GM12878 (cell line): ENCODE measurements at regions not wholly inside any gene's neighbourhood (a gene's known extent, or its start where the extent isn't known, plus 50 kb on each side); places are given as distances from the start of the nearest gene placed in this dataset.

Experiments
- ATAC-seq: fragments of 200-7000 bp; cut with Tn5 transposase; 3 replicates; pipeline ENCODE4 v1.9.1; 2020; ENCODE audit warnings: mild to moderate bottlenecking, moderate library complexity
- BruUV-seq: library from RNA; stranded (reverse); fragments of 400-500 nt; replicated peaks from 2 replicates; lab custom pipeline; 2021; lab: Mats Ljungman, UMichigan
- CTCF ChIA-PET: fragments of 300-600 bp; sonication (Branson Sonifier 250); formaldehyde crosslinking; extraction: SDS; loops from one replicate; lab custom pipeline; 2021; ENCODE audit warnings: inconsistent platforms; lab: Yijun Ruan, JAX
- POLR2A ChIA-PET: fragments of 350-600 bp; formaldehyde crosslinking; extraction: SDS; loops from one replicate; lab custom pipeline; 2021; ENCODE audit warnings: inconsistent platforms; lab: Charles Lee
- RAD21 ChIA-PET: fragments of 300-600 bp; sonication (Branson Sonifier 250); formaldehyde crosslinking; loops from one replicate; lab custom pipeline; 2023; ENCODE audit warnings: antibody characterized with exemption; ENCODE audit not compliant: unreplicated experiment; lab: Charles Lee
- SMC1A ChIA-PET: fragments of 300-600 bp; sonication (Branson Sonifier 250); formaldehyde crosslinking; loops from one replicate; lab custom pipeline; 2023; ENCODE audit not compliant: unreplicated experiment, uncharacterized antibody; lab: Charles Lee
- DNase-seq: peaks from one replicate; pipeline ENCODE4 v3.0.0-alpha.2; 2011; ENCODE audit warnings: low read depth, low spot score
- FAIRE-seq: peaks from 3 replicates; lab custom pipeline; 2011; peaks lifted over from hg19 to GRCh38; lab: Jason Lieb, UNC
- H2AFZ ChIP-seq: 2 replicates; pipeline ENCODE4 v1.6.0; 2011; ENCODE audit warnings: low read depth, low read length, control low read depth; ENCODE audit not compliant: control insufficient read depth
- H3K27ac ChIP-seq: 2 replicates; pipeline ENCODE4 v1.5.1; 2011; ENCODE audit warnings: control low read depth; ENCODE audit not compliant: control insufficient read depth, insufficient read depth
- H3K27me3 ChIP-seq, 2 experiments: replicated peaks in 1 of 2; 2 replicates each; pipeline versions ENCODE4 v1.6.0 to v1.6.1; 2011; ENCODE audit warnings: low read length in 1 of 2; ENCODE audit not compliant: control insufficient read depth in 2 of 2, insufficient read depth in 2 of 2
- H3K36me3 ChIP-seq, 2 experiments: 2 replicates each; pipeline ENCODE4 v1.5.1; 2011; ENCODE audit warnings: low read length in 1 of 2; ENCODE audit not compliant: control insufficient read depth in 2 of 2, insufficient read depth in 2 of 2
- H3K4me1 ChIP-seq: 2 replicates; pipeline ENCODE4 v1.6.1; 2011; ENCODE audit warnings: mild to moderate bottlenecking, low read length, moderate library complexity, mixed read lengths; ENCODE audit not compliant: control insufficient read depth, insufficient read depth
- H3K4me2 ChIP-seq: 2 replicates; pipeline ENCODE4 v1.6.0; 2011; ENCODE audit warnings: control low read depth; ENCODE audit not compliant: control insufficient read depth, insufficient read depth
- H3K4me3 ChIP-seq: fragments of 200-600 bp; sonication (generic); 2 replicates; pipeline ENCODE4 v1.5.1; 2016
- H3K79me2 ChIP-seq: 2 replicates; pipeline ENCODE4 v1.6.0; 2011; ENCODE audit warnings: low read length; ENCODE audit not compliant: control insufficient read depth, insufficient read depth
- H3K9ac ChIP-seq: 2 replicates; pipeline ENCODE4 v1.8.0; 2011; ENCODE audit warnings: low read length, control low read depth, mixed read lengths; ENCODE audit not compliant: control insufficient read depth, insufficient read depth
- H3K9me3 ChIP-seq: replicated peaks from 3 replicates; pipeline ENCODE4 v1.5.1; 2011; ENCODE audit warnings: mild to moderate bottlenecking, low read length; ENCODE audit not compliant: control insufficient read depth, insufficient read depth
- H4K20me1 ChIP-seq: 2 replicates; pipeline ENCODE4 v1.6.0; 2011; ENCODE audit not compliant: control insufficient read depth, insufficient read depth
- CBFB ChIP-seq: IDR thresholded peaks from 2 replicates; pipeline ENCODE4 v1.6.1; 2016; ENCODE audit warnings: antibody characterized with exemption, low read depth
- DPF2 ChIP-seq: fragments of 450-650 bp; IDR thresholded peaks from 2 replicates; pipeline ENCODE4 v1.6.1; 2017; ENCODE audit warnings: mild to moderate bottlenecking
- FOXM1 ChIP-seq: IDR thresholded peaks from 2 replicates; pipeline ENCODE4 v1.6.1; 2012; ENCODE audit warnings: low read depth, mild to moderate bottlenecking, inconsistent platforms, low read length, moderate library complexity
- JUND ChIP-seq: IDR thresholded peaks from 2 replicates; pipeline ENCODE4 v1.6.1; 2012; ENCODE audit warnings: low read depth, mild to moderate bottlenecking, low read length, improper control_type of control experiment, moderate library complexity
- PAX5 ChIP-seq: IDR thresholded peaks from 2 replicates; pipeline ENCODE4 v1.6.1; 2011; ENCODE audit warnings: low read depth, low read length, borderline replicate concordance
- PML ChIP-seq: IDR thresholded peaks from 2 replicates; pipeline ENCODE4 v1.6.1; 2012; ENCODE audit warnings: low read length, inconsistent platforms
- RAD21 ChIP-seq: IDR thresholded peaks from 2 replicates; pipeline ENCODE4 v1.6.1; 2011; ENCODE audit warnings: mild to moderate bottlenecking, low read depth, low read length, moderate library complexity; ENCODE audit not compliant: insufficient read depth
- REST ChIP-seq: IDR thresholded peaks from 2 replicates; pipeline ENCODE4 v1.6.1; 2012; ENCODE audit warnings: mild to moderate bottlenecking, low read depth, low read length
- SUZ12 ChIP-seq: fragments of 200-600 bp; sonication (generic); IDR thresholded peaks from one replicate; pipeline ENCODE4 v1.6.1; 2018; ENCODE audit warnings: antibody characterized with exemption, mild to moderate bottlenecking; ENCODE audit not compliant: unreplicated experiment
- in situ Hi-C: fragments of 300-500 bp; cut with MboI; formaldehyde crosslinking; loops from 9 replicates; pipeline ENCODE4 v1.14.3; 2018; ENCODE audit warnings: mixed read lengths
- intact Hi-C: fragments of 100-400 bp; cut with micrococcal nuclease; formaldehyde crosslinking; loops from one replicate; pipeline ENCODE4 v1.14.2; 2022; ENCODE audit not compliant: unreplicated experiment

DNA sequence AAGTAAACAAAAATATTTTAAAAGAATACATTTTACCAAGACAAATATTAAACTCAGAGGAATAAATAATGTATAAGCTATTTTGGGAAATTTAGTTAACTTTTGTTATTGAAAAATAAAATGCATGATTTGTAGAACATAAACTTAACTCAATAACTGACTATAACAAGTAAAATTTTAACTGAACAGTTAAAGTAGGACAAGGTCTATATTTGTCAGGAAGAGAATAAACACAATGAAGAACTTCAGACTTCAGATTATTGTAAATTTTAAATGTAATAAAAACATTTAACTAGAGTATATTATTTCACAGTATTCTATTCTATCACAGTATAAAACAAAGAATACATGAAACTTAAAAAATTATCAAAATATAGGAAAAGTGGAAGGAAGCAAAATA lies 948.8 kb upstream of the USP15 start:
- Histone ChIP-seq H3K79me2 (no peaks in the 10 kb centered on the region), H3K27me3 (no peaks in the 10 kb centered on the region), H3K36me3 (no peaks in the 10 kb centered on the region), H3K27ac (no peak overlapping the region), H4K20me1 (no peaks in the 10 kb centered on the region), H3K9ac (no peak overlapping the region), H3K4me3 (no peak overlapping the region), H2AFZ (no peak overlapping the region), H3K9me3 (no peaks in the 10 kb centered on the region), H3K4me1 (no peaks in the 10 kb centered on the region), H3K4me2 (no peak overlapping the region)
- TF ChIP-seq PAX5 (no peak), PML (no peak), FOXM1 (no peak), JUND (no peak), CBFB (no peak), DPF2 (no peak), SUZ12 (no peak), REST (no peak), RAD21 (no peak)
- ChIA-PET SMC1A (no interaction called here), CTCF (no interaction called here), RAD21 (no interaction called here), POLR2A (no interaction called here)
- no TSS peak for BruUV-seq
- ATAC-seq (no peak), FAIRE-seq (no peak), DNase-seq (no peak)
- in situ Hi-C loops, result no loop called here
- intact Hi-C loops, result no loop called here
